ENCODE measurements at regions not wholly inside any gene's neighbourhood (a gene's known extent, or its start where the extent isn't known, plus 50 kb on each side); places are given as distances from the start of the nearest gene placed in this dataset.
"Not testable (repeated sequence)": the region's sequence is repeated elsewhere in the genome, so short reads cannot be mapped to it uniquely, and the experiment has no call there.

DNA sequence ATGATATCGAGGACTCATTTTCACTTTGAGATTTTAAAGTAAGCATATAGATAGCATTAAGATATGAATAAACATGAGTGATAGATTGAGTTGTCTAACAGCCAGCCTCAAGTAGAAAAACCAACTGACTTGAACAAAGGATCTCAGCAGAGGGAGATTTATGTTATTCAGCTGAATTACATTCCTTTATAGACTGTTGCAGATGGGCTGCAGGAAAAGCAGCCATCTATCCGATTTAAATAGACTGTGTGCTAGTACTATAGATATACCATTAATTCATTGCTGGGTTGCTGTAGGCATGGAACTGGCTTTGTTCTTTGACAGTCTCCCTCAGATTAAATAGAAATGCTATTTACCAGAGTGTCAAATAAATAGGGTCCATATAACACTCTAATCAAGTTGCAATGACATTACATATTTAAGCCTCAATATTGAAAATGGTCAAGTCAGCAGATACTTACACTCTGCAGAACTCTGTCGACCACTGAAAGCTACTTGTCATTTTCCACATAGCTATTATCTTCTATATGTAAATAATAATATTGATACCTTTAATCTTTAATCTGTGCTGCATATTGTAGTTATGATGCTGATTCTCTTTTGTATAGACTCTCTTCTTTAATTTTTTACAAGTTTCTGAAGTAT lies 750.8 kb downstream of the CENPC start:
- Mint-ChIP-seq H3K36me3 (no peaks in the 10 kb centered on the region), H3K27me3 (no peaks in the 10 kb centered on the region), H3K4me1 (no peaks in the 10 kb centered on the region), H3K9me3 (peaks cover 2 to 14% (median 9%) of the 10 kb centered on the region in 3 donors), H3K4me3 (no peak overlapping the region), H3K27ac (no peak overlapping the region)
- DNase-seq = no peak
- WGBS (ENCODE audit: insufficient coverage) = no CpG with 5 or more reads among the region's 3 CpGs
- POLR2A ChIA-PET = no interaction called here
- Histone ChIP-seq H3K9me3 (no peaks in the 10 kb centered on the region), H3K36me3 (ENCODE audit: control insufficient read depth in 2 of 2, extremely low read depth in 1 of 2, insufficient read depth in 1 of 2, low read length in 1 of 2) (no peaks in the 10 kb centered on the region), H3K4me1 (ENCODE audit: control insufficient read depth in 1 of 2, extremely low read depth in 1 of 2, insufficient read depth in 2 of 2, low read length in 2 of 2) (no peaks in the 10 kb centered on the region), H3K4me3 (ENCODE audit: control insufficient read depth in 1 of 2, extremely low read depth in 1 of 2, low read length in 1 of 2) (no peak overlapping the region), H3K27ac (ENCODE audit: low read length) (no peak overlapping the region), H3K27me3 (replicated peaks in 1 of 2; ENCODE audit: control insufficient read depth in 2 of 2, extremely low read depth in 1 of 2, insufficient read depth in 2 of 2, low read length in 1 of 2) (no peaks in the 10 kb centered on the region)
- CTCF ChIA-PET = no interaction called here
- ATAC-seq (replicated peaks in 1 of 4) = no peak

DNA sequence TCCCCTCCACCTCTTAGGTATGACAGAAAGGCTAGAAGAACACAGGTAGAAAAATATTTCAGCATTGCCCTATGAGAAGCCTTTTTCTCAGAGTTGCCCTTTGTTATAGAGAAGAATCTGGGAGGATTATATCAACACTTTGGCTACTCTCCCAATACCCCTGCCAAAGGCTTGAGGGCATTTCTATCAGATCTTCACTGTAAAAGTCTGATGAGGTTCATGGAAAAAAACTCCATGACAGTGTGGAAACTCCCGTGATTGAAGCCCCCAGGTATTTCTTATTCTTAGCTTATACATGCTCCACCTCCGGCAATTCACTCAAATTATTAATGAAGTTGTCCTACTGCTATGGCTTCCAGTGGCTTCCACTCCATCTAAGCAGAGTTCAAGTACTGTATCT lies 753.6 kb downstream of the CENPC start:
- no peak overlapping the region for H3K4me3 Mint-ChIP-seq
- DNase-seq = no peak
- no peaks in the 10 kb centered on the region for H3K36me3 Mint-ChIP-seq
- H3K9me3 Mint-ChIP-seq = peaks cover 4 to 14% (median 9%) of the 10 kb centered on the region in 3 donors
- no peaks in the 10 kb centered on the region for H3K9me3 ChIP-seq
- no peaks in the 10 kb centered on the region for H3K4me1 ChIP-seq (ENCODE audit: control insufficient read depth in 1 of 2, extremely low read depth in 1 of 2, insufficient read depth in 2 of 2, low read length in 2 of 2)
- ChIA-PET CTCF (no interaction called here), POLR2A (no interaction called here)
- H3K27ac Mint-ChIP-seq = no peak overlapping the region
- no peaks in the 10 kb centered on the region for H3K36me3 ChIP-seq (ENCODE audit: control insufficient read depth in 2 of 2, extremely low read depth in 1 of 2, insufficient read depth in 1 of 2, low read length in 1 of 2)
- H3K27me3 Mint-ChIP-seq = no peaks in the 10 kb centered on the region
- no peaks in the 10 kb centered on the region for H3K27me3 ChIP-seq (replicated peaks in 1 of 2; ENCODE audit: control insufficient read depth in 2 of 2, extremely low read depth in 1 of 2, insufficient read depth in 2 of 2, low read length in 1 of 2)
- WGBS (ENCODE audit: insufficient coverage) = 60% methylated on average over 1 of the region's 2 CpGs
- no peak for ATAC-seq (replicated peaks in 1 of 4)
- H3K4me3 ChIP-seq (ENCODE audit: control insufficient read depth in 1 of 2, extremely low read depth in 1 of 2, low read length in 1 of 2) = no peak overlapping the region
- no peak overlapping the region for H3K27ac ChIP-seq (ENCODE audit: low read length)
- H3K4me1 Mint-ChIP-seq = no peaks in the 10 kb centered on the region

DNA sequence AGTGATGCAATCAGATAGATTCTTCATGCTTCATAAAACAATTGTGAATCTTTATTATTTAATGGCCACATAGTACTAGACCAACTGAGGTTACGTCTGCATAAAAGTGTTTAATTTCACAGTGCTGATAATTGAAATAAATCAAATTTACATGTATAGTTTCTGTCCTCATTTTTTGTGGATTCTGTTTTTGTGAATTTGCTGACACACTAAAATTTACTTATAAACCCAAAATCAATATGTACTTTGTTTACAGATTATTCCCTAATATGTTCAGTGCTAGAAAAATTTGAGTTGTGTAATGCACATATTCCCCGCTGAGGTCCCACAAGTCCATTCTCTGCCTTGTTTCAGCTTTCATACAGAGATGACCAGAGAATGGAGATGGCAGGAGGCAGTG lies 759.8 kb downstream of the CENPC start:
- Histone ChIP-seq H3K27me3 (replicated peaks in 1 of 2; ENCODE audit: control insufficient read depth in 2 of 2, extremely low read depth in 1 of 2, insufficient read depth in 2 of 2, low read length in 1 of 2) (no peaks in the 10 kb centered on the region), H3K4me3 (ENCODE audit: control insufficient read depth in 1 of 2, extremely low read depth in 1 of 2, low read length in 1 of 2) (no peak overlapping the region), H3K27ac (ENCODE audit: low read length) (no peak overlapping the region), H3K36me3 (ENCODE audit: control insufficient read depth in 2 of 2, extremely low read depth in 1 of 2, insufficient read depth in 1 of 2, low read length in 1 of 2) (no peaks in the 10 kb centered on the region), H3K9me3 (no peaks in the 10 kb centered on the region), H3K4me1 (ENCODE audit: control insufficient read depth in 1 of 2, extremely low read depth in 1 of 2, insufficient read depth in 2 of 2, low read length in 2 of 2) (no peaks in the 10 kb centered on the region)
- Mint-ChIP-seq H3K4me3 (no peak overlapping the region), H3K4me1 (no peaks in the 10 kb centered on the region), H3K36me3 (no peaks in the 10 kb centered on the region), H3K9me3 (peaks cover 0 to 13% (median 3%) of the 10 kb centered on the region in 3 donors), H3K27me3 (no peaks in the 10 kb centered on the region), H3K27ac (no peak overlapping the region)
- no peak for ATAC-seq (replicated peaks in 1 of 4)
- WGBS (ENCODE audit: insufficient coverage) = 100% methylated on average over 1 of the region's 2 CpGs
- POLR2A ChIA-PET = no interaction called here
- CTCF ChIA-PET = interaction anchor here in 1 of 2 donors (0.7 kb wide), 1 partner anchor 31 kb away, joined by 4 read pairs; no protein-coding TSS in a partner anchor
- no peak for DNase-seq

DNA sequence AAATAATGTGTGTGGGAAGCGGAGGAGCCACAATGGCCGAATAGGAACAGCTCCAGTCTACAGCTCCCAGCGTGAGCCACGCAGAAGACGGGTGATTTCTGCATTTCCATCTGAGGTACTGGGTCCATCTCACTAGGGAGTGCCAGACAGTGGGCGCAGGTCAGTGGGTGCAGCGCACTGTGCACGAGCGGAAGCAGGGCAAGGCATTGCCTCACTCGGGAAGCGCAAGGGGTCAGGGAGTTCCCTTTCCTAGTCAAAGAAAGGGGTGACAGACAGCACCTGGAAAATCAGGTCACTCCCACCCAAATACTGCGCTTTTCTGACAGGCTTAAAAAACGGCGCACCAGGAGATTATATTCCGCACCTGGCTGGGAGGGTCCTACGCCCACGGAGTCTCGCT lies 762.6 kb downstream of the CENPC start:
- H3K27ac Mint-ChIP-seq; H3K4me1 ChIP-seq (ENCODE audit: control insufficient read depth in 1 of 2, extremely low read depth in 1 of 2, insufficient read depth in 2 of 2, low read length in 2 of 2); H3K4me1 Mint-ChIP-seq; CTCF ChIA-PET; H3K36me3 ChIP-seq (ENCODE audit: control insufficient read depth in 2 of 2, extremely low read depth in 1 of 2, insufficient read depth in 1 of 2, low read length in 1 of 2); H3K36me3 Mint-ChIP-seq; H3K4me3 ChIP-seq (ENCODE audit: control insufficient read depth in 1 of 2, extremely low read depth in 1 of 2, low read length in 1 of 2); H3K27me3 ChIP-seq (replicated peaks in 1 of 2; ENCODE audit: control insufficient read depth in 2 of 2, extremely low read depth in 1 of 2, insufficient read depth in 2 of 2, low read length in 1 of 2); H3K27me3 Mint-ChIP-seq; POLR2A ChIA-PET; H3K9me3 ChIP-seq; H3K27ac ChIP-seq (ENCODE audit: low read length); H3K4me3 Mint-ChIP-seq; ATAC-seq (replicated peaks in 1 of 4); DNase-seq: not testable (repeated sequence)
- H3K9me3 Mint-ChIP-seq = peaks cover 4 to 13% (median 10%) of the 10 kb centered on the region in 3 donors
- WGBS (ENCODE audit: insufficient coverage) = 90% methylated on average over 6 of the region's 18 CpGs

DNA sequence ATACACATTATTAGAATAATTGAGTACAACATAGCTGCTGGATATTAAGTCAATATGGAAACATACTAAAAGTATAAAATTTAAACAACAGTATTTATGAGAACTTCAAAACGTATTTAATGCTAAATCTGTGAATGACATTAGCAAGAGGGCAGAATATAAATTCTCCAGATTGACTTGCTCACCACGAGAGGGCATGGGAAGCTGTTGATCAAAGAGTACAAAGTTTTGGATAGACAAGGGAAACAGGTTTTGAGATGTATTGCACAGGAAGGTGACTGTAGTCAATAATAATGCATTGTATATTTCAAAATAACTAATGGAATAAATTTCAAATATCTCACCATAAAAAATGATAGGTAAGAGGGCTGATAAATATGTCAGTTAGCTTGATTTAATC lies 768.2 kb downstream of the CENPC start:
- H3K27me3 Mint-ChIP-seq = no peaks in the 10 kb centered on the region
- H3K4me3 Mint-ChIP-seq = no peak overlapping the region
- ATAC-seq (replicated peaks in 1 of 4) = no peak
- DNase-seq = no peak
- peaks cover 4 to 7% (median 6%) of the 10 kb centered on the region in 3 donors for H3K9me3 Mint-ChIP-seq
- no peak overlapping the region for H3K27ac Mint-ChIP-seq
- H3K27ac ChIP-seq (ENCODE audit: low read length) = no peak overlapping the region
- no CpG with 5 or more reads among the region's 2 CpGs for WGBS (ENCODE audit: insufficient coverage)
- no peaks in the 10 kb centered on the region for H3K4me1 ChIP-seq (ENCODE audit: control insufficient read depth in 1 of 2, extremely low read depth in 1 of 2, insufficient read depth in 2 of 2, low read length in 2 of 2)
- no peak overlapping the region for H3K4me3 ChIP-seq (ENCODE audit: control insufficient read depth in 1 of 2, extremely low read depth in 1 of 2, low read length in 1 of 2)
- H3K27me3 ChIP-seq (replicated peaks in 1 of 2; ENCODE audit: control insufficient read depth in 2 of 2, extremely low read depth in 1 of 2, insufficient read depth in 2 of 2, low read length in 1 of 2) = no peaks in the 10 kb centered on the region
- ChIA-PET CTCF (no interaction called here), POLR2A (no interaction called here)
- no peaks in the 10 kb centered on the region for H3K36me3 Mint-ChIP-seq
- no peaks in the 10 kb centered on the region for H3K9me3 ChIP-seq
- no peaks in the 10 kb centered on the region for H3K4me1 Mint-ChIP-seq
- no peaks in the 10 kb centered on the region for H3K36me3 ChIP-seq (ENCODE audit: control insufficient read depth in 2 of 2, extremely low read depth in 1 of 2, insufficient read depth in 1 of 2, low read length in 1 of 2)

DNA sequence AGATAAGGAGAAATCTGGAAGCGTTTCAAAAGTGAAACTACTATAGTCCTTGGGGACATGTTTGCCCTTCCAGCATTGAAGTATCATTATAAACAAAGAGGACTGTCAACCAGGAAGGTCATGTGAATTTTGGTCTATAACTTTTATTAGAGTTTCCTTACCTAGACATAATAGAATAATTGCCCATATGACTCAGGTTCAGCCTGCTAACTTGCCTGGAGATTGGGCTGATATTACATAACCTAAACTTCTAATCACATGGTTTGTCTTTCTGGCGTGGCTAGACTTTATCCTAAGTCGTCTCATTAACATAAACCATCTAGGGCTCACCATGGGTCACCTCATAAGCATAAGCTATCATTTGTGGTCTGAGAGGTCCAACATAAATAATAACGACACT lies 775.9 kb downstream of the CENPC start:
- H3K4me1 Mint-ChIP-seq = no peaks in the 10 kb centered on the region
- Histone ChIP-seq H3K27me3 (replicated peaks in 1 of 2; ENCODE audit: control insufficient read depth in 2 of 2, extremely low read depth in 1 of 2, insufficient read depth in 2 of 2, low read length in 1 of 2) (no peaks in the 10 kb centered on the region), H3K4me3 (ENCODE audit: control insufficient read depth in 1 of 2, extremely low read depth in 1 of 2, low read length in 1 of 2) (no peak overlapping the region), H3K4me1 (ENCODE audit: control insufficient read depth in 1 of 2, extremely low read depth in 1 of 2, insufficient read depth in 2 of 2, low read length in 2 of 2) (no peaks in the 10 kb centered on the region), H3K9me3 (no peaks in the 10 kb centered on the region), H3K27ac (ENCODE audit: low read length) (no peak overlapping the region), H3K36me3 (ENCODE audit: control insufficient read depth in 2 of 2, extremely low read depth in 1 of 2, insufficient read depth in 1 of 2, low read length in 1 of 2) (no peaks in the 10 kb centered on the region)
- ChIA-PET POLR2A (interaction anchor here in 1 of 2 donors (0.7 kb wide), 1 partner anchor 14 kb away, joined by 3 read pairs; no protein-coding TSS in a partner anchor), CTCF (interaction anchor here in 1 of 2 donors (0.6 kb wide), 1 partner anchor 210 kb away, joined by 4 read pairs; no protein-coding TSS in a partner anchor)
- ATAC-seq (replicated peaks in 1 of 4) (no peak), DNase-seq (no peak)
- no peaks in the 10 kb centered on the region for H3K27me3 Mint-ChIP-seq
- no peak overlapping the region for H3K27ac Mint-ChIP-seq
- H3K36me3 Mint-ChIP-seq = no peaks in the 10 kb centered on the region
- H3K4me3 Mint-ChIP-seq = no peak overlapping the region
- peaks cover 6 to 15% (median 14%) of the 10 kb centered on the region in 3 donors for H3K9me3 Mint-ChIP-seq
- 8% methylated on average over 2 of the region's 4 CpGs for WGBS (ENCODE audit: insufficient coverage)

DNA sequence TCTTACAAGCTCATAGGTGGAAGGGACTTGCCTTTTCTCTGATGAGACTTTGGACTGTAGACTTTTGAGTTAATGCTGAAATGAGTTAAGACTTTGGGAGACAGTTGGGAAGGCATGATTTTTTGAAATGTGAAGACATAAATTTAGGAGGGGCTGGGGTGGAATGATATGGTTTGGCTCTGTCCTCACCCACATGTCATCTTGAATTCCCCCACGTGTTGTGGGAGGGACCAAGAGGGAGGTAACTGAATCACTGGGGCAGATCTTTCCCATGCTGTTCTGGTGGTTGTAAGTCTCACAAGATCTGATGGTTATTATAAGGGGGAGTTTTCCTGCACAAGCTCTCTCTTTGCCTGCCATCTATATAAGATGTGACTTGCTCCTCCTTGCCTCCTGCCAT lies 777.9 kb downstream of the CENPC start:
- no peaks in the 10 kb centered on the region for H3K36me3 ChIP-seq (ENCODE audit: control insufficient read depth in 2 of 2, extremely low read depth in 1 of 2, insufficient read depth in 1 of 2, low read length in 1 of 2)
- Mint-ChIP-seq H3K27ac (no peak overlapping the region), H3K27me3 (no peaks in the 10 kb centered on the region), H3K9me3 (peaks cover 6 to 21% (median 15%) of the 10 kb centered on the region in 3 donors), H3K36me3 (no peaks in the 10 kb centered on the region), H3K4me1 (no peaks in the 10 kb centered on the region), H3K4me3 (no peak overlapping the region)
- ChIA-PET CTCF (no interaction called here), POLR2A (no interaction called here)
- H3K4me1 ChIP-seq (ENCODE audit: control insufficient read depth in 1 of 2, extremely low read depth in 1 of 2, insufficient read depth in 2 of 2, low read length in 2 of 2) = no peaks in the 10 kb centered on the region
- ATAC-seq (replicated peaks in 1 of 4) (no peak), DNase-seq (no peak)
- no CpG with 5 or more reads among the region's 1 CpG for WGBS (ENCODE audit: insufficient coverage)
- no peak overlapping the region for H3K27ac ChIP-seq (ENCODE audit: low read length)
- no peak overlapping the region for H3K4me3 ChIP-seq (ENCODE audit: control insufficient read depth in 1 of 2, extremely low read depth in 1 of 2, low read length in 1 of 2)
- no peaks in the 10 kb centered on the region for H3K27me3 ChIP-seq (replicated peaks in 1 of 2; ENCODE audit: control insufficient read depth in 2 of 2, extremely low read depth in 1 of 2, insufficient read depth in 2 of 2, low read length in 1 of 2)
- no peaks in the 10 kb centered on the region for H3K9me3 ChIP-seq
